Heart right ventricle (tissue), 16 donors: ENCODE measurements at regions not wholly inside any gene's neighbourhood (a gene's known extent, or its start where the extent isn't known, plus 50 kb on each side); places are given as distances from the start of the nearest gene placed in this dataset.

Experiments
- ATAC-seq, 8 donors: fragments of 200-7000 bp; cut with Tn5 transposase; one replicate each; pipeline ENCODE4 v1.9.1; 2020; ENCODE audit warnings: mild to moderate bottlenecking in 8 of 8, moderate library complexity in 8 of 8, moderate number of reproducible peaks in 1 of 8
- DNase-seq, 2 donors: peaks; one replicate each; pipeline ENCODE4 v3.0.0-alpha.2; 2020
- H3K27ac ChIP-seq, 10 donors: fragments of 200-600 bp; sonication (generic) in 2 of 10; one replicate each; pipeline versions ENCODE4 v1.5.0 to v1.8.0; 2020 to 2022; ENCODE audit warnings: mild to moderate bottlenecking in 3 of 10
- H3K27me3 ChIP-seq, 7 donors: fragments of 200-600 bp; one replicate each; pipeline ENCODE4 v1.8.0; 2021 to 2022; ENCODE audit warnings: mild to moderate bottlenecking in 2 of 7
- H3K36me3 ChIP-seq, 9 donors: fragments of 200-600 bp; sonication (generic) in 1 of 9; one replicate each; pipeline versions ENCODE4 v1.5.0 to v1.8.0; 2020 to 2022; ENCODE audit warnings: mild to moderate bottlenecking in 2 of 9
- H3K4me1 ChIP-seq, 9 donors: fragments of 200-600 bp; sonication (generic) in 1 of 9; one replicate each; pipeline versions ENCODE4 v1.5.0 to v1.8.0; 2020 to 2022; ENCODE audit warnings: mild to moderate bottlenecking in 4 of 9
- H3K4me3 ChIP-seq, 10 donors: fragments of 200-600 bp; sonication (generic) in 2 of 10; one replicate each; pipeline versions ENCODE4 v1.5.0 to v1.8.0; 2020 to 2022; ENCODE audit warnings: mild to moderate bottlenecking in 7 of 10, moderate library complexity in 2 of 10
- H3K9me3 ChIP-seq, 11 donors: fragments of 200-600 bp in 10 of 11; sonication (generic) in 2 of 11; one replicate each; pipeline versions ENCODE4 v1.5.0 to v1.8.0; 2013 to 2022; ENCODE audit warnings: mild to moderate bottlenecking in 2 of 11, control low read depth in 1 of 11, moderate library complexity in 1 of 11
- WGBS, 2 donors: extraction: QIAGEN DNeasy Blood & Tissue Kit; methylation state at CpG; one replicate each; pipeline ENCODE4 v1.1.7; 2013; ENCODE audit warnings: inconsistent platforms in 1 of 2; 5-methylcytosine and 5-hydroxymethylcytosine counted together
- intact Hi-C, 10 donors: fragments of 100-400 bp; cut with DNase I; formaldehyde crosslinking; loops; one replicate each; pipeline versions ENCODE4 v1.11.1 to v1.14.2; 2022
- TF ChIP-seq, protein P1 (sequence below), 9 donors: fragments of 200-600 bp; sonication (generic) in 2 of 9; IDR thresholded peaks; one replicate each; pipeline versions ENCODE4 v1.5.0 to v1.8.0; 2021 to 2022; ENCODE audit warnings: antibody characterized with exemption in 9 of 9, mild to moderate bottlenecking in 5 of 9, moderate library complexity in 1 of 9
- donor health status: Arrhythmogenic right ventricular cardiomyopathy.
- donor health status: ischemic (EF 13 %, LVEDD 7.1; RV severe dilation, severe dysfunction).
- donor health status: healthy with polysubstance abuse.
- donor health status: DM: no; HTN: yes; CAD: no.
- donor health status: DM: no; HTN: no; CAD: no.
- donor health status: ischemic (EF 25% LVEDD 6.9; RV normal size, moderate dysfunction).
- donor health status: ischemic (EF 25% LVEDD 5.7; RV mildly dilated, moderate dysfunction).
- donor health status: healthy.
- donor health status: DM: yes; HTN: yes; CAD: no.
- donor health status: Ischemic cardiomyopathy.
- donor health status: ischemic (EF 35%, LVEDD 5.7; RV mildly dilated, moderate dysfunction).
- donor health status: nonischemic (EF 11% LVEDD 7.7; RV severe dilation, severe dysfunction).
- donor health status: DM: yes; HTN: yes; CAD: no.
- donor health status: PGD.
- donor health status: ischemic (EF 29% LVEDD 5.4; RV normal size, mild dysfunction).
- donor health status: nonischemic (EF 23%, LVEDD 6.1; RV moderate dilation, normal function).

DNA sequence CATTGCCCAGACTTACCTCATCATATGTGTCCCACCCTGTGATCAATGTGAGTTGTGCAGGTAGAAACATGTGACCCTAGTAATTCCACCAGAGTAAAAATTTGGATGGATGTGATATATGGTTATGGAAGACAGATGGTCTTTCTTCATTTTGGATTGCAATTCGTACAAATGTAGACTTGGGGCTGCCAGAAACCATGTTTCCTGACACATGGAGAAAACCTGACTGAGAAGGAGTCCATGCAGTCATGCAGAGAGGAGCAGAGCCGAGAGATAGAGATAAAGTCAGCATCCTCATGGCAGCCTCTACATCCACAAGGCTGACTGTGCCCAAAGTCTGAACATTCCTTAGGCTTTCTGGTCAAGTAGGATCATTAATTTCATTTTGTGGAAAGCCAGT is 678.1 kb upstream of the KIRREL3 start:
- 72 to 73% methylated on average over 2 of the region's 2 CpGs for WGBS, 2 donors
- ATAC-seq, result no peak
- no peaks in the 10 kb centered on the region for H3K36me3 ChIP-seq
- no peaks in the 10 kb centered on the region for H3K9me3 ChIP-seq
- no peaks in the 10 kb centered on the region for H3K27me3 ChIP-seq
- H3K4me1 ChIP-seq, result peaks cover 0 to 14% (median 7%) of the 10 kb centered on the region in 9 donors
- TF ChIP-seq, protein P1, sequence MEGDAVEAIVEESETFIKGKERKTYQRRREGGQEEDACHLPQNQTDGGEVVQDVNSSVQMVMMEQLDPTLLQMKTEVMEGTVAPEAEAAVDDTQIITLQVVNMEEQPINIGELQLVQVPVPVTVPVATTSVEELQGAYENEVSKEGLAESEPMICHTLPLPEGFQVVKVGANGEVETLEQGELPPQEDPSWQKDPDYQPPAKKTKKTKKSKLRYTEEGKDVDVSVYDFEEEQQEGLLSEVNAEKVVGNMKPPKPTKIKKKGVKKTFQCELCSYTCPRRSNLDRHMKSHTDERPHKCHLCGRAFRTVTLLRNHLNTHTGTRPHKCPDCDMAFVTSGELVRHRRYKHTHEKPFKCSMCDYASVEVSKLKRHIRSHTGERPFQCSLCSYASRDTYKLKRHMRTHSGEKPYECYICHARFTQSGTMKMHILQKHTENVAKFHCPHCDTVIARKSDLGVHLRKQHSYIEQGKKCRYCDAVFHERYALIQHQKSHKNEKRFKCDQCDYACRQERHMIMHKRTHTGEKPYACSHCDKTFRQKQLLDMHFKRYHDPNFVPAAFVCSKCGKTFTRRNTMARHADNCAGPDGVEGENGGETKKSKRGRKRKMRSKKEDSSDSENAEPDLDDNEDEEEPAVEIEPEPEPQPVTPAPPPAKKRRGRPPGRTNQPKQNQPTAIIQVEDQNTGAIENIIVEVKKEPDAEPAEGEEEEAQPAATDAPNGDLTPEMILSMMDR (IDR thresholded peaks at IDR 0.05), result no peak
- DNase-seq, result no peak
- no peak overlapping the region for H3K4me3 ChIP-seq
- intact Hi-C loops, result no loop called here
- H3K27ac ChIP-seq, result no peak overlapping the region

GRCh38 chr11:127677660-127678425 is 677.3 kb upstream of the KIRREL3 start:
- no peak for DNase-seq
- WGBS, 2 donors, result 92 to 96% methylated on average over 4 of the region's 4 CpGs
- Histone ChIP-seq H3K4me3 (no peak overlapping the region), H3K9me3 (no peaks in the 10 kb centered on the region), H3K4me1 (peaks cover 0 to 14% (median 7%) of the 10 kb centered on the region in 9 donors), H3K36me3 (no peaks in the 10 kb centered on the region), H3K27ac (no peak overlapping the region), H3K27me3 (no peaks in the 10 kb centered on the region)
- no peak for ATAC-seq
- intact Hi-C loops, result no loop called here
- TF ChIP-seq, protein P1 (IDR thresholded peaks at IDR 0.05), result no peak

DNA sequence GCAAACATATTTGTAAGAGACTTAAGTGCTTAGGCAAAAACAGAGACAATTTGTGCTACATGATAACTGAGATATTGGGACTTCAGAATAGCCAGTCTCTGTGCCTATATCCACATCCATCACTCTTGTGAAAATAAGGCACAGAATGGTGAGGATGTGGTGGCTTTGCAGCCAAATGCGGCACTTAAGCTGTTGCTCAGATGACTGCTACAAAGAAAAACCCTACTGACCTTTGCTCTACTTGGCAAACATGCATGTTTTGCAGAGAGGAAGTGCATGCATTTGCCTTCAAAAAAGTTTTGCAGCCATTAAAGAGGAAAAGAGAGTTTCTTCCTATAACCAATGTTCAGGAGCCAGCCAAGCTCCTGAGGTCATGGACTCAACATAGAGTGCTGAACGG is 675.0 kb upstream of the KIRREL3 start:
- intact Hi-C loops, result no loop called here
- Histone ChIP-seq H3K4me3 (no peak overlapping the region), H3K27me3 (no peaks in the 10 kb centered on the region), H3K9me3 (no peaks in the 10 kb centered on the region), H3K36me3 (no peaks in the 10 kb centered on the region), H3K4me1 (peaks cover 0 to 14% (median 7%) of the 10 kb centered on the region in 9 donors), H3K27ac (no peak overlapping the region)
- WGBS, 2 donors, result 35 to 50% methylated on average over 2 of the region's 2 CpGs
- ATAC-seq (peak in 3 of 8 donors; percentile 11 to 35 (median 31)), DNase-seq (no peak)
- TF ChIP-seq, protein P1 (IDR thresholded peaks at IDR 0.05), result no peak

- WGBS, 2 donors, result 85 to 86% methylated on average over 2 of the region's 2 CpGs
- TF ChIP-seq, protein P1 (IDR thresholded peaks at IDR 0.05), result no peak
- intact Hi-C loops, result no loop called here
- H3K36me3 ChIP-seq, result no peaks in the 10 kb centered on the region
- no peak overlapping the region for H3K4me3 ChIP-seq
- no peak overlapping the region for H3K27ac ChIP-seq
- no peak for DNase-seq
- no peak for ATAC-seq
- no peaks in the 10 kb centered on the region for H3K9me3 ChIP-seq
- H3K4me1 ChIP-seq, result peaks cover 0 to 14% (median 7%) of the 10 kb centered on the region in 9 donors
- H3K27me3 ChIP-seq, result no peaks in the 10 kb centered on the region
These were observed 674.2 kb upstream of the KIRREL3 start for GRCh38 chr11:127674754-127675153.
